ENCODE measurements at regions not wholly inside any gene's neighbourhood (a gene's known extent, or its start where the extent isn't known, plus 50 kb on each side); places are given as distances from the start of the nearest gene placed in this dataset.

GRCh38 chr2:217357886-217358620, 498.2 kb upstream of the TNP1 start:
- no peak for TF ChIP-seq CTCF (IDR thresholded peaks at IDR 0.05)
- TF ChIP-seq POLR2A (IDR thresholded peaks at IDR 0.05), result no peak
